M059J (cell line): ENCODE measurements at regions not wholly inside any gene's neighbourhood (a gene's known extent, or its start where the extent isn't known, plus 50 kb on each side); places are given as distances from the start of the nearest gene placed in this dataset.
"Not testable (repeated sequence)": the region's sequence is repeated elsewhere in the genome, so short reads cannot be mapped to it uniquely, and the experiment has no call there.

Experiments
- DNase-seq: peaks from one replicate; pipeline ENCODE4 v3.0.0-alpha.2; 2012; ENCODE audit warnings: low read depth

GRCh38 chr7:149334930-149335329, 72.9 kb downstream of the ZNF783 start:
- no peak for DNase-seq

GRCh38 chr7:149348758-149349369, 86.9 kb downstream of the ZNF783 start:
- DNase-seq = no peak

DNA sequence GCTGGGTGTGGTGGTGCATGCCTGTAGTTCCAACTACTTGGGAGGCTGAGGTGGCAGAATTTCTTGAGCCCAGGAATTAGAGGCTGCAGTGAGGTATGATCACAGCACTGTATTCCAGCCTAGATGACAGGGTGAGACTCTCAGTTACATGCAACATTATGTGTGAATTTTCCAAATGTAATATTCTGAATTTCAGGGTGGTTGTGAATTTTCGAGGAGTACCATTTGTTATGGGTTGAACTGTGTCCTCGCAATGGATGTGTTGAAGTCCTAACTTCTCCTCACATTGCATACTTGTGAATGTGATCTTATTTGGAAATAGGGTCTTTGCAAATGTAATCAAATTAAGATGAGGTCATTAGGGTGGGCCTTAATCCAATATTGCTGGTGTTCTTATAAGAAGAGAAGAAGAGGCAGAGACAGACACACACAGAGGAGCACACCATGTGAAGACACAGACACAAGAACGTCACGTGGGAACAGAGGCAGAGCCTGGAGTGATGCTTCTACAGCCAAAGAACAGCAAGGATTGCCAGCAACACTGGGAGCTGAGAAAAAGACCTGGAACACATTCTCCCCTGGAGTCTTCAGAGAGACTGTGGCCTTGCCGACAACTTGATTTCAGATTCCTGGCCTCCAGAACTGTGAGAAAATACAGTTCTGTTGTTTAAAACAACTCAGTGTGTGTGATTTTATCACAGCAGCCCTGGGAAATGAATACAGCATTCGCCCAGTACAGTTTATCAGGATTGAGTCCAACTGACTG, 91.9 kb downstream of the ZNF783 start:
- no peak for DNase-seq

- not testable (repeated sequence) for DNase-seq
Measured at GRCh38 chr7:149355035-149355389, 93.0 kb downstream of the ZNF783 start.

- DNase-seq = peak; percentile 13
Measured at GRCh38 chr7:149355390-149356048, 93.5 kb downstream of the ZNF783 start.

GRCh38 chr7:149362696-149363095, 98.2 kb downstream of the ZNF777 start:
- no peak for DNase-seq

GRCh38 chr7:149367418-149368180, 93.3 kb downstream of the ZNF777 start:
- DNase-seq = no peak

DNA sequence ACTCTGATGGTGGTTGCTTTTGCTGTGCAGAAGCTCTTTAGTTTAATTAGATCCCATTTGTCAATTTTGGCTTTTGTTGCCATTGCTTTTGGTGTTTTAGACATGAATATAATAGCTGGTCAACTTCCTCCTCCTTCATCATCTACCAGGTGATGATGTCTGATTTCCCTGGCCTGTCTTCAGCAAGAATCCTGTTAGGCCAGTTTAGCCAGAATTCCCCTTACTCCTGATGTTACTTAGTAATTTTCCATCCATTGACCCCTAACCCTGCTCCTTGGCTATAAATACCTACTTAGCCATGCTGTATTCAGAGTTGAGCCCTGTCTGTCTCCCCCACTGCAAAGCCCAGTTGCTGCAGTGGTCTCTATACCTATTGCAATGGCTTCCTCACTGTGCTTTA, 91.4 kb downstream of the ZNF777 start:
- DNase-seq = no peak

DNA sequence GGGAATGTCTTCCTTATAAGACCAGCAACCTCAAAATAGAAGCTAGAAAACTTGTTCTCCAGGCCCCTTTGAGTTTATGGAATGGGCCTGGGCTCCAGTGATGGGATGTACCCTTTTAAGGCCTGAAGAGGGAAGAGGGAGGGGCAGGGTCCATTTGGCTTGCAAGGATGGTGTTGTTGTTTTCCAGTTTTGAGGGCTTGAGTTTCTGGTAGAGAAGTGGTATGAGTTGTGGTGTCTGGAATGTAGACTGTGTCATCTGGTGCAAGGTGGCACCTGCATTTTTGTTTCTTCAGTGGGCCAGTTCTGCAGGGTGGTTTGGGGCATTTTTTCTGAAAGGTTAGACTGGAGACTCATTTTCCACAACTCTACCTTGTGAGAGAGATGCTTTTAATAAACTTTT, 90.1 kb downstream of the ZNF777 start:
- no peak for DNase-seq

- DNase-seq = no peak
Measured at GRCh38 chr7:149373089-149373488, 87.8 kb downstream of the ZNF777 start.

DNA sequence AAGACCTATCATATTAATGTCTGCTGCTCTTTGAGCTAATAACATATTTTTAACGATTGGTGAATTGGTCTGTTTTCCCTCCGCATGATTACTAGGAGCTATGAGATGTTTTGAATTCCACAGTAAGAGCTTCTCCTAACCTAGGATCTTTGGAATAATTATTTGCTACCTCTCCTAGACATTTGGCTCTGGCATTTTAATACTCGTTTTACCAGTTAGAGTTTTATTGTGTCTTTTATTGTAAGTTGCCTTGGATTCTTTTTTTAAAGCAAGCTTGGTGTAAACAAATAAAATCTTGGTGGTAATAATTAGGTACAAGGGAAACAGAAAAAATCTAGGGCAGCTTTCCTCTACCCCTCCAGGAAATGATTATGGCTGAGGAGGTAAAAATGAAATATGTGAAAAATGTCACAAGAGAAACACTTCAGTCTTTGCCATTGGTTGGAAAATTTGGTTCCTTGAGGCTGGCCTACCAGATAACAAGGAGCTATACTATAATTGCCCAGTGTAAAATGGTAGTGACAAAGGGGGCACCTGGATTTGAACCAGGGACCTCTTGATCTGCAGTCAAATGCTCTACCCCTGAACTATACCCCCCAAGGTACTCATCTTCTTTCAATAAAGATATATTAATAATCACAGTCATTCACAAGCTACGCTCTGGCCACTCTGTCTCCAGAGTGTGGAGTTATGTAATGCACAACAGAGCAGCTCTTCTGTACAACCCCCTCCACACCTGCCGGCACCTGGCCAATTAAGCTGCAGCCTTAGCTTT, 85.4 kb downstream of the ZNF777 start:
- no peak for DNase-seq

- no peak for DNase-seq
Measured at GRCh38 chr7:149377386-149377785, 83.5 kb downstream of the ZNF777 start.

DNA sequence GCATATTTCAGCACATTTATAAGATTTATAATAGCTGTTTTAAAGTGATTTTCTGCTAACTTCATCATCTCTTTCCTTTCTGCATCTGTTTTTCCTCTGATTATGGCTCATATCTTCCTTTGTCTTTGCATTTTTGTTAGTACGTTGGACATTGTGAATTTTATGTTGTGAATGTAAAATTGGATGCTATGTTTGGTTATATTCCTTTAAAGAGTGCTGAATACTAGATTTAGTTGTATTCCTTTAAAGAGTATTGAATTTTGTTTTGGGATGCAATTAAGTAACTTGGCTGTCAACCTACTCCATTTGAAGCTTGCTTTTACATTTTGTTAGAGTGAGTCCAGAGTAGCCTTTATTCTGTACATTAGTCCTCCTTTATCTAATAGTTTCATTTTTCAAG, 81.2 kb downstream of the ZNF777 start:
- DNase-seq = no peak

DNA sequence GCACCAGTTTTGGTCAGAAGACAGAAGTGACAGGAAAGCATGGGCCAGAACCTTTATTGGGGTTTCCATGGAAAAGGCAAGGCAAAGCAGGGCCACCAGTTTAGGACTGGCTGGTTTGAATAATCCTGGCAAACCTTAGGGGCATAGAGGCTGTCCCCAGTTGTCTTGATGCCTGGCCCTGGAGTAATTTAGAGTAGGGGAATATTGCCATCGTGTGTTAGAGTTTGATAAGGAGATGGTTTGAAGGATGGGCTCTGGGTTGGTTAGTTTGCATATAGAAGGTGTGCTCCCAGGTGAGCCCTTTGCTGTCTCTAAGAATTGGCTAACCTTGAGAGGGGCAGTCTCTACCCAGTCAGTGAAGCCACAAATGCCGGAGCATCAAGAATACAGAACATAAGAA, 79.6 kb downstream of the ZNF777 start:
- no peak for DNase-seq
